HepG2 (cell line): ENCODE measurements at regions not wholly inside any gene's neighbourhood (a gene's known extent, or its start where the extent isn't known, plus 50 kb on each side); places are given as distances from the start of the nearest gene placed in this dataset.

ENCODE experiments used
- CCAR2 ChIP-seq: fragments of 200-400 bp; formaldehyde crosslinking; optimal IDR thresholded peaks from 2 replicates; pipeline ENCODE3; 2018; ENCODE audit warnings: low read depth, mild to moderate bottlenecking, low read length, moderate library complexity
- ELF4 ChIP-seq: sonication (generic); formaldehyde crosslinking; IDR thresholded peaks from 2 replicates; pipeline ENCODE4 v1.5.0; 2020; ENCODE audit warnings: missing genetic modification reagents, mild to moderate bottlenecking, moderate library complexity, borderline replicate concordance
- EZH2 ChIP-seq: conservative IDR thresholded peaks from 2 replicates; pipeline ENCODE4 v1.6.1; 2012; ENCODE audit warnings: mild to moderate bottlenecking, low read depth, low read length, moderate library complexity
- FOXA3 ChIP-seq: IDR thresholded peaks from 2 replicates; pipeline ENCODE4 v1.6.1; 2016; ENCODE audit warnings: missing genetic modification reagents, missing compliant biosample characterization
- GABPB1 ChIP-seq: IDR thresholded peaks from 2 replicates; pipeline ENCODE4 v1.6.1; 2016; ENCODE audit warnings: mild to moderate bottlenecking, missing genetic modification reagents, moderate library complexity, missing compliant biosample characterization
- KDM5A ChIP-seq: fragments of 200-600 bp; sonication (generic); IDR thresholded peaks from 2 replicates; pipeline ENCODE4 v1.7.0; 2018; ENCODE audit warnings: antibody characterized with exemption, mild to moderate bottlenecking, low read length, borderline replicate concordance
- KMT2B ChIP-seq: IDR thresholded peaks from 2 replicates; pipeline ENCODE4 v1.6.1; 2016; ENCODE audit warnings: missing genetic modification reagents, missing compliant biosample characterization
- PCBP1 ChIP-seq: fragments of 200-400 bp; formaldehyde crosslinking; IDR thresholded peaks from 2 replicates; pipeline ENCODE4 v1.6.1; 2017; ENCODE audit warnings: mild to moderate bottlenecking, low read depth, low read length, borderline replicate concordance
- PHF8 ChIP-seq: sonication (generic); formaldehyde crosslinking; IDR thresholded peaks from 2 replicates; pipeline ENCODE4 v1.5.0; 2020; ENCODE audit warnings: missing genetic modification reagents
- PLRG1 ChIP-seq: fragments of 450-650 bp; conservative IDR thresholded peaks from 2 replicates; pipeline ENCODE4 v1.6.1; 2016
- ZNF274 ChIP-seq: sonication (generic); formaldehyde crosslinking; IDR thresholded peaks from 2 replicates; pipeline ENCODE4 v1.5.1; 2020; ENCODE audit warnings: mild to moderate bottlenecking, missing genetic modification reagents
- ZNF75D ChIP-seq: sonication (generic); formaldehyde crosslinking; IDR thresholded peaks from 2 replicates; pipeline ENCODE4 v1.8.1; 2023; ENCODE audit warnings: missing genetic modification reagents, mild to moderate bottlenecking, borderline replicate concordance
- TF ChIP-seq, protein P1 (sequence below): sonication (generic); formaldehyde crosslinking; IDR thresholded peaks from 2 replicates; pipeline ENCODE4 v1.5.0; 2020; ENCODE audit warnings: mild to moderate bottlenecking, missing genetic modification reagents, moderate library complexity

DNA sequence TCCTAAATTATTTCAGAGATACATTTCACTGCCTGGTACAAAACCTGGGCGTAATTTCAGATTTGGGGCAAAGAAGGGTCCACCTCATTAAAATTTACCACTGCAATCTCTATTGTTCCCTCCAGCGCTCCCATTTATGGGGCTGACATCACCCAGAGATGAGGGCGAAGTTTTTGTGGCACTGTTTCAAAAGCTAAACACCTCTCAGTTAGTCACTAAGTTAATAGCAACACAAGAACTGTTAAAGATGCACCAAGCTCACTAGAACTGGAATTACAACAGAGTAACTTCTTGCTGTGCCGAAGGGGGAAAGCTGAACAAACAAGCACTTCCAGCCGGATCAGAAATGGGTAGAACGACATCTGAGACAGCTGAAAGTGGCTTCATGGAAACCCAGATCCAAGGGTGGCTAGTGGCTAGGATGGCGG, 179.4 kb downstream of the GATA3 start:
- TF ChIP-seq KMT2B (CRISPR knock-in tag) (no peak), GABPB1 (CRISPR knock-in tag) (no peak), ZNF75D (CRISPR knock-in tag) (no peak), KDM5A (no peak), FOXA3 (CRISPR knock-in tag) (no peak), EZH2 (no peak), ELF4 (CRISPR knock-in tag) (no peak), ZNF274 (no peak), PHF8 (no peak), PLRG1 (no peak), PCBP1 (no peak), CCAR2 (no peak)
- TF ChIP-seq, protein P1, sequence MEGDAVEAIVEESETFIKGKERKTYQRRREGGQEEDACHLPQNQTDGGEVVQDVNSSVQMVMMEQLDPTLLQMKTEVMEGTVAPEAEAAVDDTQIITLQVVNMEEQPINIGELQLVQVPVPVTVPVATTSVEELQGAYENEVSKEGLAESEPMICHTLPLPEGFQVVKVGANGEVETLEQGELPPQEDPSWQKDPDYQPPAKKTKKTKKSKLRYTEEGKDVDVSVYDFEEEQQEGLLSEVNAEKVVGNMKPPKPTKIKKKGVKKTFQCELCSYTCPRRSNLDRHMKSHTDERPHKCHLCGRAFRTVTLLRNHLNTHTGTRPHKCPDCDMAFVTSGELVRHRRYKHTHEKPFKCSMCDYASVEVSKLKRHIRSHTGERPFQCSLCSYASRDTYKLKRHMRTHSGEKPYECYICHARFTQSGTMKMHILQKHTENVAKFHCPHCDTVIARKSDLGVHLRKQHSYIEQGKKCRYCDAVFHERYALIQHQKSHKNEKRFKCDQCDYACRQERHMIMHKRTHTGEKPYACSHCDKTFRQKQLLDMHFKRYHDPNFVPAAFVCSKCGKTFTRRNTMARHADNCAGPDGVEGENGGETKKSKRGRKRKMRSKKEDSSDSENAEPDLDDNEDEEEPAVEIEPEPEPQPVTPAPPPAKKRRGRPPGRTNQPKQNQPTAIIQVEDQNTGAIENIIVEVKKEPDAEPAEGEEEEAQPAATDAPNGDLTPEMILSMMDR (CRISPR knock-in tag): no peak
